ENCODE measurements at regions not wholly inside any gene's neighbourhood (a gene's known extent, or its start where the extent isn't known, plus 50 kb on each side); places are given as distances from the start of the nearest gene placed in this dataset.

DNA sequence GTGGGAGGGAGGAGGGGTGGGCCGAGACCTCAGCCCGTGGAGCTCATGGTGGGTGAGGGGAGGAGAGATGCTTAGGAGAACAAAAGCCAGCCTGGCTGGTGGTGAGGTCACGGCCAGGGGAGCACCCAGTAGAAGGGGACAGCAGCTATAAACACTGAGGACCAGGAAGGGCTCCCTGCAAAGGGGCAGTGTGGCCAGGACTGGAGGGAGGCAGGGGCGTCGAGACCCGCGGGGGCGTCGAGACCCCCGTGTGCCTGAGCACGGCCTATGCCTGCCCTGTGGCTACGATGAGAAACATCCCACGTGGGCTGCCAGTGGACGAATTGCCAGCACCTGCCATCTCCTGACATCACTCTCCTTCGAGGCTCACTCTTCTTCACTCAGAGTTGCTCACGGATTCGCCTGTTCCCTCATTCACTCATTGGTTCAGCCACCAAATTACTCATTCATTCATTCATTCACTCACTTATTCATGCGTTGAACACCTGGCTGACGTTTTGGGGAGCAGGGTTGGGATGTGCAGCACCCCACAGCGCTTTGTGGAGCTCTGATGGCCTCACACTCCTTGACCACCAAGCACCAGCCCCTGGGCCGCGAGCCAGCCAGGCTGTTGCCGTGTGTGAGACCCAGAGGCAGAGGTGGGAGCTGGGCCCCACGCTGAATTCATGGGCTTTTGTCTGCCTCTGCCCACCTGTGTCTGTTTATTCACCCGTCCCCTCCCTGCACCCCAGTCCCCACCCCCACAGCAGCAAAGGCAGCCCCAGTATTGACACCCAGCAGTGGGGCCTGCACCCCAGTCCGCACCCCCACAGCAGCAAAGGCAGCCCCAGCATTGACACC lies 61.2 kb upstream of the BHLHE23 start:
- no peak for DNase-seq

DNA sequence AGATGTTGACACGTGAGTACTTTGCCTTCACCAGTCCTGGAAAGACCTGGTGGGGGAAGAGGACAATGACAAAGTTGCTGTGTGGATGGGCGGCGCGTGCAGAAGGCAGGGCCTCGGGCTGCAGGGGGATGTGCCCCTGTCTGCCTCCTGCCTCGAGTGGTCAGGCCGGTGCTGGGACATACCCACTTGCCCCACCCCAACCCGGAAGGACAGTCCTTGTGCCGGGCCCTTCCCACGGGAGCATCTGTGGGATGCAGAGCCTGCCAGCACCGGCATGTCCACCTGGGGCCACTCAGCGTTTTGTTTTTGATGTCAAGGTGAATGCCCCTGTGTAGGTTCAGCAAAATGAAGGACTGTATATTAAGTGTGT lies 60.5 kb upstream of the BHLHE23 start:
- no peak for DNase-seq

DNA sequence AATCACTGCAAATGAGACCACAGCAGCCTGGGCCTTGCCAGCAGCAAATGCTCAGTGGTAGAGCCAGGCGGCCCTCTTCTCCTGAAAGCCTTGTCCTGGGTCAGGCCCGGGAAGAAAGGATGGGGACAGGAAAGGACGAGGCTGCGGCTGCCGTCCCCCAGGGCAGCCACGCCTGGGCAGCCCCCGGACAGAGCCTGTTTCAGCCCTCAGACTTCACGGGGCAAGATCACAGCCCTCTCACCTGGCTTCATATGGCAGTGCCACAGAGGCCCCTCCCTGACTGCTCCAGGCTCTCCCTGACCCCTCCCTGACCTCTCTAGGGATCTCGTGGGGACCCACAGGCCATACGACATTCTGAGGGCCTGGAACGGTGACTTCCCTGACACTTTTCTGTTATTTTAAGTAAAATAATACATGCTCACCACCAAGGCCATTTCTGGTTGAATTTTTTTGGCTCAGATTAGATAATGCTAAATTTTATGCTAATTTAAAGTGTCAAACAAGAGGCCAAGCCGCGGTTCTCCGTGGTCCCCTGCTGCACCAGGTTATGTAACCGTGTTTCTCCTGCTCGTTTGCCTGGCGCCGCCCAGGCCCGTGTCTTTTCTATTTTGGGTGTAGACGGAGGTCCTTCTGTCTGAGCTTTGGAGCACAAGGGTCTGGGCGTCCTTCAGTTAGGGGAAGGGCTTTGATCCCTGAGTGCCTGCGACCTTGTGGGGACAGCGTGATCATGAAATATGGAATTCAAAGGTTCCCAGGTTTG lies 59.9 kb upstream of the BHLHE23 start:
- no peak for DNase-seq

DNA sequence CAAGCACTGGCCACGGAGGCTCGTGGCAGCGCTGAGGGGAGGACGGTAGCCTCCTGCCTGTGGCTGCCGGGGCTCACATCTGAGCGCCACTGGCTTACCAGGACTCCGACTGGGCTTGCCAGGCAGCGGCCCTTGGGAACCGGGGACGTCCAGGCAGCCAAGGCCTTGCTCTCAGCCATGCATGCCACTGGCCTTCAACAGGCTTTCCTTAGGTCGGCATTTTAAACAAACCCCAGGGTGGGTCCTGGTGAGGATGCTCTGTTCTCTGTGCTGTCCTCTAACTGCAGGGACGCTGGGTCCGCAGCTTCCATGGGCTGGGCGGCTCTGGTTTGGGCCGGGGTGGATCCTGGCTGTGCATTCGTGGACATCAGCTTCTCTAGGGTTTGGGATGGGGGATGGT lies 59.1 kb upstream of the BHLHE23 start:
- no peak for DNase-seq

DNA sequence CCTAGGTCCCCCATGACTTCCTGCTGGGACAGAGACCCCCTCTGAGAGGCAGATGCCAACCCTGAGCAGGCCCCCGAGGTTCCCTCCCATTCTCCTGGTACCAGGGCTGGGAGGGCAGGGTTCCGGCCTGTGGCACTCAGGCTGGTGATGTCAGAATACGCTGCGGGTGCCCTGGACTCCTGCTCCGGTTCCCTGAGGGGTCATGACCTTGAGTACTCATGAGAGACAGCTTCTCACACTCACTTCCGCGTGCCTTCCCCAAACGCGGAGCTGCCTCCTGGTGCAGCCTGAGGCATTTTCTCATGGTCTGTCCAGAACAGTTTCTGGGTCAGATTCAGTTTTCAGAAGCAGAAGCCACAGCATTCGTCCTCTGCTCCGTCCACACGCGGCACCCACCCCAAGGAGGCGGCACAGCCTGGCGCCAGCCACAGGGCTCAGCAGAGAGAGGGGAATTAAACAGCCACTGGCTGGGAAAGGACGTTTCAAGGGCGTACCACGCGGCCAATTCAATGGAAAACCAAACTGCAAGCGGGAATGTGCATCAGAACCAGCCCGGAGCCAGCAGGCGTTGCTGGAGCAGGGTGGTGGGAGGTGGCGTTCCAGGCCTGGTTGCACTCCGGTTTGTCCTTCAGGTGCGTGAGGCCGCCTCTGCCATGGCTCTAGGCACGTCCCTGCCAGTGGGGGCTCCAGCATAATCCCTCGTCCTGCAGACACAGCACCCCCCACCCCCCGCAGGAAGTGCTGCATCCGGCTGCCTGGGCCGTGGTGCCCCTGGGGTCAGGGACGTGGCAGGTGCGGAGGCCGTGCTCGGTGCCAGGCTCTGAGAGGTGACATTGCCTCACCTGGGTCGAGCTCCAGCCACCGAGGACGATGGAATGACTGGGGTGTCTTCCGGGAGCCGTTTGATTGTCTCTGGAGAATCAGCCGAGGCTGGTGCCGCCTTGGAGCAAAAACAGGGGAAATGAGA lies 58.3 kb upstream of the BHLHE23 start:
- no peak for DNase-seq

DNA sequence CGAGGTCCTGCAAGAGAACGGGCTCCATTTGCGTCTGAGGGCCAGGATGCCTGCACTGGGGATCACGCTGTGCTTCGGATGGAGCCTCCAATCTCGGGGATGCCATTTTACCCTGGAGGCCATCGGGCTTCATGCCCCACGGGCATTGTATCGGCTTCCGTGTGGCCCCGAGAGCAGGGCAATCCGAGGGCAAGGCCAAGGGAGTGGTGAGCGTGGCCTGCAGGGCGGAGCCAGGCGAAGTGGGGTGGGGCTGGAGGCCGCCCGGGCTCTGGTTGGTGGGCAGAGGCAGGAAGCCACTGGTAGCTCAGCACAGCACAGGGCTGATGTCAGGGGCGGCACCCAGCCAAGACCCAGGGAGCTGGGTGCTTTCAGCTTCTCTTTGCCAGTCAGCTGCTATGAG lies 57.5 kb upstream of the BHLHE23 start:
- no peak for DNase-seq

DNA sequence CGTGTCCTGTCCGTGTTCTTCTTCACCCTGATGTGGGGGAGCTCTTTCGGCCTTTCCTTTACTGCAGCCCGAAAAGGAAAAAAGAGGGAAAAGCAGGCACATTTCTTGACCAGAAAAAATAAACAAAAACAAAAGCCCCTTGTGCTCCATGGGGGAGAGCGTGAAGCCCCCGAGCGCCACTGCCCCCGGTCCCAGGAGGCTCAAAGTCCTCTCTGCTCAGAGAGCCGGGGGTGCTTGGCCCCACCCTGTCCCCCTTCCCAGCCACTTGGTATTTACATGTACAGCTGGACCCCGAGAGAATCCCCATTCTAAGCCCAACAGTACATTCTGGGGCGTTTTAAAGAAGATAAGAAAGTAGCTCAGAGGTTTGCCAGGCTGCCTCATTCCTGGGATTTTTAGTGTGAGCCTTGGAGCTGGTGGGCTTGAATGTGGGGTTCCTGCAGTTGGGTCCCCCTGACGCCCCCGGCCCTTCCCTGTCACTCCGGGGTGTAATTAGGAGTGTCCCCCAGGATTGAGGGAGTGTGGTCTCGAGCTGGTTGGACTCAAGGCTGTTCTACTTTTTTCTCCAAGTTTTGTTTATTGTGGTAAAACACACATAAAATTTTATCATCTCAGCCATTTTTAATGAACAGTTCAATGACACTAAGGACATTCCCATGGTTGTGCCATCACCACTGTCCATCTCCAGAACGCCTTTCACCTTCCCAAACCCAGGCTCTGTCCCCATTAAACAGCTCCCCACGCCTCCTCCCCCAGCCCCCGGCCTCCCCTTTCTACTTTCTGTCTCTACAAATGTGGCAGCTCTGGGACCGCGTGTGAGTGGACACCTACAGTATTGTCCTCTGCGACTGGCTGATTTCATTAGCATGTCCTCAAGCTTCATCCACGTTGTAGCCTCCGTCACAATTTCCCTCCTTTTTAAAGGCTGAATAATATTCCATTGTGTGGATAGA lies 55.7 kb upstream of the BHLHE23 start:
- DNase-seq: no peak

DNA sequence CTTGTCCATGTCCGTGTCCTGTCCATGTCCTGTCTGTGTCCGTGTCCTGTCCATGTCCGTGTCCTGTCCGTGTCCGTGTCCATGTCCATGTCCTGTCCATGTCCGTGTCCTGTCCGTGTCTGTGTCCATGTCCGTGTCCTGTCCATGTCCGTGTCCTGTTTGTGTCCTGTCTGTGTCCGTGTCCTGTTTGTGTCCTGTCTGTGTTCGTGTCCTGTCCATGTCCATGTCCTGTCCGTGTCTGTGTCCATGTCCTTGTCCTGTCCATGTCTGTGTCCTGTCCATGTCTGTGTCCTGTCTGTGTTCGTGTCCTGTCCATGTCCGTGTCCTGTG lies 55.0 kb upstream of the BHLHE23 start:
- DNase-seq: no peak

DNA sequence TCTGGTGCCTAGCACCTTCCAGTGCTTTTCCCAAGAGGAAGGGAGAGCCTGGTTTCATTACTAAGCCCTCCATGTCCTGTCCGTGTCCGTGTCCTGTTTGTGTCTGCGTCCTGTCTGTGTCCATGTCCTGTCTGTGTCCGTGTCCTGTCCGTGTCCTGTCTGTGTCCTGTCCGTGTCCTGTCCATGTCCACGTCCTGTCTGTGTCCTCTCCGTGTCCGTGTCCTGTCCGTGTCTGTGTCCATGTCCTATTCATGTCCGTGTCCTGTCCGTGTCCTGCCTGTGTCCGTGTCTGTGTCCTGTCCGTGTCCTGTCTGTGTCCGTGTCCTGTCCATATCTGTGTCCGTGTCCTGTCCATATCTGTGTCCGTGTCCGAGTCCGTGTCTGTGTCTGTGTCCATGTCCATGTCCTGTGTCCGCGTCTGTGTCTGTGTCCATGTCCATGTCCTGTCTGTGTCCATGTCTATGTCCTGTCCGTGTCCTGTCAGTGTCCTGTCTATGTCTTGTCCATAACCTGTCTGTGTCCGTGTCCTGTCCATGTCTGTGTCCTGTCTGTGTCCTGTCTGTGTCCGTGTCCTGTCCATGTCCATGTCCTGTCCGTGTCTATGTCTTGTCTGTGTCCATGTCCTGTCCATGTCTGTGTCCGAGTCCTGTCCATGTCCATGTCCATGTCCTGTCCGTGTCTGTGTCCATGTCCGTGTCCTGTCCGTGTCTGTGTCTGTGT lies 54.4 kb upstream of the BHLHE23 start:
- DNase-seq: no peak

DNA sequence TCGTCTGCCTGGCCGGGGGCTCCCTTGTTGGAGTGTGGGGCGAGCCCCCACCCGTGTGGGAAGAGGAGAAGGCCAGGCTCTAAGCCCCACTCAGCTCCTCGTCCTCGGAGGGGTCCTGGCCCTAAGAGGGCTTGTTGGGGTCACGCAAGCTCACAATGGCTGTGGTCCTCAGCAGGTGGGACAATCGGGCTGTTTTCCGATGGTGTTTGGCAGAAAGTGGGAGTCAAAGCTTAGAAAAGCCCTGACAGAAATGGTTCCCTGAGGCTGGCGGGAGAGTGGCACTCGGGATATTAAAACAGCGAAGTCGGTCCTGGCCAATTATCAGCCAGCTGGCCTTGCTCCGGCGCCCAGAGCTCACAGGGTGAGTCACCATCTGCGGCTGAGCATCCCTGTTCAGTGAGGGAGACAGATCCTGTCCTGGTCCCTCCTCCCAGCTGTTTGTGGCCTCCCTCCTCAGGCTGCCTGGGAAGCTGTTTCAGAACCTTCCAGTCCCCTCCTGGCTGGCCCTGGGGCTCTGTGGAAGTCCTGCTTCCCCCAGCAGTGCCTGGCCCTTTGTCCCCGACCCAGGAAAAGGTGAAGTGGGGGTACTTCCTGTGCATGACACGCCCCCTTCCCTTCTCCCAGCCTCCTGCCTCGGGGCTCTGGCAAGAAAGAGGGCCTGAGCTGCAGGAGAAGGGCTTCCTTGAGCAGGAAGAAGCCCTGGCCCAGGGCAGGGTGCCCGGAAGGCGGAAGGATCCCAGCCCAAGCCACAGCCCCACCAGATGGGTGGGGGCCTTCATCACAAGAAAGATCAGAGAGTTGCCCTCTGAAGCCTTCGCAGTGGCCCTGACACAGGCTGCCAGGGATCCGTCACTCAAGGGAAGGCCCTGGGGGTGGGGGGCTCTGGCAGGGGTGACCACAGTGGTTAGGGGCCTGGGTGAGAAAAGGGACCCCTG lies 53.6 kb upstream of the BHLHE23 start:
- DNase-seq: no peak

DNA sequence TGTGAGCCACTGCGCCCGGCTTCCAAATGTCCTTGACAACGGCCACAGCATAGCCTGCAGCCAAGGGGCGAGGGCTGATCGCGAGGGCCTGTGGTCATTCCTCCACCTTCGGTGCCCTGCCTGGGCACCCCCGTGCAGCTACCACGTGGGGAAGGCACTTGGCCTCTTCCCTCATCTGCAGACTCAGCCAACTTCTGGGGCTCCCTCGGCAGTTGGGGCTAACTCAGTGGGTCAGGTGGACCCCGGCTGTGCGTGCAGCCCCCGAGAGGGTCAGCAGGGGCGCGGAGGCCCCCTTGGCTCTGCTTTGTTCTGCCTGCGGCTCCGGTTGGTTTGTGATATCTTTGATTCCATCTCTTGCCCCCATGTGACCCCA lies 52.9 kb upstream of the BHLHE23 start:
- DNase-seq: no peak

DNA sequence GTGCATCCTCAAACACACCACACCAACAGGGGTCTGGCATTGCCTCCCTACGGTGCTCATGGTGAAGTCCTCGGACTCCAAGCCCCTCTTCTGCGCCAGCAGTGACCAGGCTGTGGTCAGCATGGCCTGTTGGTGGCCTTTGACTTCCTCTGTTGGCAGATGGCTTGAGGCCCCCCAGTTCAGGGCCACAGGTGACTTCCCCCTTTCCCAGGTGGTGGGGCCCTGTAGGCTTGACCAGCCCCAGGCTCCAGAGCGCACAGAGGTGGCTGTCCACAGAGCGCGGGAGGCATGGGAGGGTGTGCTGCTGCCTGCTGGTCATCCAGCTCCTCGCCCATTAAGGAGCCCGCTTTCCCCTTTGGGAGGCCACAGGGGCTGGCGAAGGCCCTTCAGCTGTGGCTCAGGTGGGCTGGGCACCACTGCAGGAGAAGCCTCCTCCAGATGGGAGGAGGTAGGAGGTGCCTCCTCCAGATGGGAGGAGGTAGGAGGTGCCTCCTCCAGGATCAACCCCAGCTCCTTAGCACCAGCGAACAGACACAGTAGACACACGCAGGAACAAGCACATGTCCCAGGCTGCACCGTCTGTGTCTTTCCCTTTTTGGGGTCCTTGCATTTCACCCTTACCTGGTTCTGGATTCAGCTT lies 52.1 kb upstream of the BHLHE23 start:
- no peak for DNase-seq

DNA sequence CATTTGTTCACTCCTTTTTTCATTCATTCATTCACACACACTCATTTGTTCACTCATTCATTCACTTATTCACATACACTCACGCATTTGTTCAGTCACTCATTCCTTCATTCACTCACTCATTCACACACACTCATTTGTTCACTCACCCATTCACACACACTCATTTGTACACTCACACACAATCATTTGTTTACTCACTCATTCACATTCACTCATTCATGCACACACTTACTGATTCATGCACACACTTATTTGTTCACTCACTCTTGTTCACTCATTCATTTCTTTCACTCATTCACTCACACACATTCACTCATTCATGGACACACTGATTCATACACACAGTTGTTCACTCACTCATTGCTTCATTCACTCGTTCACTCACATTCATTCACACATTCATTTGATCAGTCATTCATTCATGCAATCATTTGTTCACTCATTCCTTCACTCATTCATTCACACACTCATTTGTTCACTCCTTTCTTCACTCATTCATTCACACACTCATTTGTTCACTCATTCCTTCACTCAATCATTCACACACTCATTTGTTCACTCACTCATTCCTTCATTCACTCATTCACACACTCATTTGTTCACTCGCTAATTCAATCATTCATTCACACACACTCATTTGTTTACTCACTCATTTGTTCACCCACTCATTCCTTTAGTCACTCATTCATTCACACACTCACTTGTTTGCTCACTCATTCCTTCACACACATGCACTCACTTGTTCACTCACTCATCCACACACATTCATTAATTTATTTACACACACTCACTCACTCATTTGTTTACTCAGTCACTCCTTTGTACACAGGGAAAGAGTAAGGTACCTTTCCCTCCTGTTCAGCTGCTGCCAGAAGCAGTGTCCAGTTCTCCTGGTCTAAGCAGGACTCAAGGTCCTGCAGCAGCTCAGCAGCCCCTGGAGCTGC lies 50.7 kb upstream of the BHLHE23 start:
- DNase-seq: no peak

DNA sequence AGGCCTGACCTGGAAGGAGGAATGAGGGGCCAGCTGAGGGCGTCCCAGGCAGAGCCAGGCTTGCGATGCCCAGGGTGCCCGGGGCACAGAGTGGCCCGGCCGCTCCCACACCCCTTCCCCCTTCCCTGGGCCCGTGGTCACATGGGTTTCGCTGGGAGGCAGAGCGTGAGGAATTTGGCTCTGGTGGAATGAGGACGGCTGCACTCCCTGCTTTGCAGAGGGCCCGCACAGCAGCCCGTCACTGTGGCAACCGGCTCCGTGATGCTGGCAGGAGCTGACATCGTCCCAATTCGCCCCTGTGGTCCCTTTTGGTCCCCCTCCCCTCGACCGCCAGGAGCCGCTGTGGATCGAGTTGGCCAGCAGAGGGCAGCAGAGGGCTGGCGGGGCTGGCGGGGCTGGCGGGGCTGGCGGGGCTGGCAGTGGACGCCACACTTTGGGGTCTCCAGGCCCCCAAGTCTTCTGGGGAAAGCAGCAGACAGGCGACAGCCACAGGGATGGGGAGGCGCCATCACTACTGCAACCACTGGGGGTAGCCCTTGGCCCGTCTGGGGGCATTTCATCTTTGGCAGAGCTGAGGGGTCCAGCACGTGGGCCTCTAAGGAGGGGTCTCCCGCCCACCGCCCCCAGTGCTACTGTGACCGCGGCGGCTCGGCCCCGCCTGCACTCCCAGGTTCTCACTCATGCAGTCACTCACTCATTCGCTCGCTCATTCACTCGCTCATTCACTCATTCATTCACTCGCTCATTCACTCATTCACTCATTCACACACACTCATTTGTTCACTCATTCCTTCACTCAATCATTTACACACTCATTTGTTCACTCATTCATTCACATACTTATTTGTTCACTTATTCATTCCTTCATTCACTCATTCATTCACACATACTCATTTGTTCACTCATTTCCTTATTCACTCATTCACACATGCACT lies 49.7 kb upstream of the BHLHE23 start:
- peak; percentile 31 to 37 for DNase-seq
